NOMO-1 (cell line): ENCODE measurements at regions not wholly inside any gene's neighbourhood (a gene's known extent, or its start where the extent isn't known, plus 50 kb on each side); places are given as distances from the start of the nearest gene placed in this dataset.

Experiments used
- DNase-seq, 2 experiments: peaks; one replicate each; lab custom pipeline; 2025; ENCODE audit not compliant: unreplicated experiment in 2 of 2; lab: John Stamatoyannopoulos, UW

- no peak for DNase-seq
Measured at GRCh38 chr3:137061186-137061585, 103.4 kb downstream of the IL20RB start.

DNA sequence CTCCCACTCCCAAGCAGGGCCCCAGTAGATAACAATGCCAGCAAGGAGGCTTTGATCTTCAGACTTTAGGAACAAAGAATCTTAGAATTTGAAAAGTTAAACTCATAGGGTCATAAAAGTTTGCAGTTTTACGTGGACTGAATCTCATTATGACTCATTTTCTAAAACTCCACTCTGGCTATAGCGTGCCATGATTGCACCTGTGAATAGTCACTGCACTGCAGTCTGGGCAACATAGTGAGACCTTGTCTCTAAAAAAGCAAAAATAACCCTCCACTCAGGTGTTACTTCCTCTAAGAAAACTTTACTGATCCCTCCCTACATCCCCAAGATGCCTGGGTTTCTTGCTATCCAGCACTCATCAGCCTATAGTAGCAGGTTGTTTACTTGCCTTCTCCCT lies 104.5 kb downstream of the IL20RB start:
- DNase-seq: no peak

DNA sequence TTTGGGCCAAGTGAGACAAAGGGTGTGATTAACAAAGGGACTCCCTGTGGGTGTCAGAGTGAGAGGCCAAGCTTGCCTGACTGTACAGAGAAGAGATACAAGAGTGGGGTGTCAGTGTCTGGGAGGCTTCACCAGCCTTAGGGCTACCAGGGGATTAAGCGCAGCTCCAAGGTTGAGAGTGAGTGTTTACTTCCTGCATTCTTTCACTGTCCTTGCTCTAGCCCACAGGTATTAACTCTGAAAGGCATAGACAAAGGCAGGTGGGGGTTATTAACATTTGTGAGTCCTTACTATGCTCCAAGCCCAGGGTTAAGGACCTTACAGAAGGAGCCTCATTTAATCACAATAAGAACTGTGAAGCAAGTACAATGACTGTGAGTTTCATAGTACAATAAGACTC lies 107.6 kb downstream of the IL20RB start:
- no peak for DNase-seq

- DNase-seq: no peak
Measured at GRCh38 chr3:137066092-137066491, 108.3 kb downstream of the IL20RB start.

DNA sequence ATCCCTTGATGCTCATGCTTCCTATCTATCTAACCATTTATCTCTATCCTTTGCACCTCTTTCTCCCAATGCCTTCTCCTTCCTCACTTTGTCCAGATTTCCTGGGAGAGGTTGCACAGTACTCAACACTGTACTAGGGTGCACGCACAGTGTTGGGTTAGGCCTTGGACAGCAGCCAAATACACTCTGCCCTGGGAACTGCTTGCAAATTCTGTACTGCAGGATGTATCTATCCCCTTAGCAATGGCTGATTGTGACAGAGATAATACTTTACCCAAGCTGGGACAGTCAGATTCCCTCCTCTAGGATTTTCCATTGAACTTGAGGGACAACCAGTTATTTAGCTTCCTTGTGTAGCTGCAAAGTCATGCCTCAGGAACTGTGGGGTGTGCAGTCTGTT lies 113.3 kb downstream of the IL20RB start:
- DNase-seq: no peak

DNA sequence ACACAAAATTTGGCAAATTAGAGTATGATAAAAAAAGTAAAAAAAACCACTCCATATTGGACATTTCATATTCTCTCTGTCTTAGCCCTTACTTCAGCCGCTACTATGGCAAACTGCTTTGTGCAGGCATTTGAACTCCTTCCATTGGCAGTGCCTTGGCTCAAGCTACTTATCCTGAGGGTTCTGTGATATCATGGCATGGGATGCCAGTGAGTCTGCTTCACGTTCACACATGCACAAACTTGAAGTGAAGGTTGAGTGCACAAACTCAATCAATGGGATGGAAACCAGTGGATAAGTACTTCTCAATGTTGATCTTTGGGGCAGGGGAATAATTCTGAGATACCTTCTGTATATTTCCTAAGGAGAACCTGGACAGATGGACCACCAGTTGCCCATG lies 117.2 kb downstream of the IL20RB start:
- no peak for DNase-seq

- DNase-seq: no peak
Measured at GRCh38 chr3:137078040-137078439, 120.3 kb downstream of the IL20RB start.

- no peak for DNase-seq
Measured at GRCh38 chr3:137079571-137079970, 121.8 kb downstream of the IL20RB start.

- DNase-seq: no peak
Measured at GRCh38 chr3:137081711-137082110, 123.9 kb downstream of the IL20RB start.

DNA sequence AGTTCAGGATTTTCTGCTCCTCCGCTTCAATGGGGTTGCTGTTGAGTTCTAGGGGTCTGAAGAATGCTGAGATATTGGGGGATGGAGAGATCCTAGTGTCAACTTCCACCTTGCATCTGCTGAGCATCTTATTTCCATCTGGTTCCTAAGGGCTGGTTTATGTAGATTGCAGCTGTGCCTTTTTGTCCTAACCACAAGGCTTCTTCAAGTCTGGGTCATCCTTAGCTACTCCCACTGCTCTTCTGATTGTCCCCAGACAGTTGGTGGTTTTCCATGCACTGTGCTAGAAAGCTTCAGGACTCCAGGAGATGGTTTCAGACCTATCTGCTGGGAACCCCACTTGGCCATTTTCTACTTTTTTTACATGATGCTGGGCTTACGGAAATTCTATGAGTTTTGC lies 125.0 kb downstream of the IL20RB start:
- no peak for DNase-seq

DNA sequence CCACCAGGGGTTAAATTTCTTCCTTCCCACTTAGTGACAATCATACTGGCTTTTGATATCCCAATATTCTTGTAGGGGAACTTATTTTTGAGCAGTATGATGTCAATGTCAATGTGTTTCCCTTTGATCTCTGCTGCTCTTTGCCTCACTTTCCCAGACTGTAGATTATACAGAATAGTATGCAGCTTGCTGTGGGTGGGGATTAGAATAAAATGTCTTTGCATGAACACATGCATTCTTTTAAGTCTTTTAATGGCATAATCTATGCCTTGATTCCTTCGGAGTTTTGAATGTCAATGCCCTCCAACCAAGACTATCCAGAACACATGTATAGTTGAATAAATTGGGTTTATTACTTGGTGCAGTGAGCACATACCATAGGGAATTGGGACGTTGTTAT lies 125.5 kb downstream of the IL20RB start:
- no peak for DNase-seq

- no peak for DNase-seq
Measured at GRCh38 chr3:137084586-137084985, 126.8 kb downstream of the IL20RB start.

DNA sequence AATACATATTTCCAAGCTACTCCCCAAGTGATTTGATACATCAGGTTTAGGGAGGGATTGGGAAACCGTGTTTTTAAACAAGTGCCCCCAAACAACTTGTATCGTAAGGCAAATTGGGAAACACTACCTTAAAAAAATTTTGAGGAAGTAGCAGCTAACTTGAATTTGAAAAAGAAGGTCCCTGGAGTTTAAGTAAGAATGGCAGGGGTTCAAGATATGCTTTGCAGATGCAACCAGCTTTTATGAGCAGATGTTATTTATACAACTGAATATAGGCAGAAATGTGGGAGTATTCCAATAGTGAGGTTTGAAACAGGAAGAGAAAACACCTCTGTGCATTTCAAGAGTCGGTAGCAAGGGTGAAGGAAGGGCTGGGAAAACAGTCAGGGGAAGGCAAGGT lies 139.6 kb downstream of the IL20RB start:
- peak; percentile 11 to 17 for DNase-seq

DNA sequence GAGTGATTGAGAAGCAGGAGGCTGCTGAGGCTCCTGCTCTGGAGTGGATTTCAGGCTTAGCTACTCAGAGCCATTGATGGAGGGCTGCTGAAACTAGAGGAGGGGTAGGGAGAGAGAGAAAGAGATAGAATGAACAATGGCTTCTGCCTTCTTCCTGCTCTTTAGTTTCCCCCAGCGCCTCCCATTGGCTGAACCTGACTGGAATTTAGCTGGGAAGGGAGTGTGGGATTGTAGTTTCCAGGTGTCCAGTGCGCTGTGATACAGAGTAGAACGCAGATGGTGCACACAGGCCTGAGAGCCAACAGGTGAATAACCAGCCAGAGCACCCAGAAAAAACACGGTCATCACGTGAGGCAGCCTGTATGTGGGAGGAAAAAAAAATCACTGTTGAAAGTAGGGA lies 140.1 kb downstream of the IL20RB start:
- DNase-seq: no peak

DNA sequence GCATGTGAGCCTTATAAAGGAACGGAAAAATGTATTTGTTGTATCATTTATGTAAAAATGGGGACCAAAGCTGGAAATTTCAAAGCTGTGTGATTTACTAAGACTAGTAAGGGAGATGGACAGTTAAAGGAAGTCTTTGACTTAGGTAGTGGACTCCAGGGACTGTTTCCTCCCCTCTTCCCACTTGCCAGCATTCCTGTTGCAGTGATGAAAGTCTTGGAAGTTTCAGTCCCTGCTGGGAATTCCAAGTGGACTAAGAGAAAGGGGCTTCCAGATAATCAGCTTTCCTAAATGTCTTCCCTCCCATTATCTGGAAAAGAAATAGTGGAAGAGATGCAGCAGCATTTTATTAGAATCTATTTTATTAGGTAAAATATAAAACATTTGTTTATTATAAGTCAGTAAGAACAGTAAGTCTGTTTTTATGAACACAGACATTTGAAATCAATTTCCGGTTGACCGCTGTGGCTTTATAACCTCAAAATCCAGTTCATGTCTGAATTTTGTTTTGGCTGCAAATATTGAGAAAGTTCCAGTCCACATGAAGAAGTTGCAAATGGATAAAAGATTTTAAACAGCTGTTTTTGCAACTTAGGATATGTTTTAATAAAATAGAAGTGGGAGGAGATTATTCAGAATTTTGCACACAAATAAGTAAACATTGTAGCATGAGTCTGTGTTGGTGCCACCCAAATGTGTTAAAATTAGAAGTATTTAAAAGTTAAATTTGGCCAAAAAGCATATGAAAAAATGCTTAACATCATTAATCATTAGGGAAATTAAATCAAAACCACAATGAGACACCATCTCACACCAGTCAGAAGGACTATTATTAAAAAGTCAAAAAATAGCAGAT lies 141.8 kb downstream of the IL20RB start:
- no peak for DNase-seq

DNA sequence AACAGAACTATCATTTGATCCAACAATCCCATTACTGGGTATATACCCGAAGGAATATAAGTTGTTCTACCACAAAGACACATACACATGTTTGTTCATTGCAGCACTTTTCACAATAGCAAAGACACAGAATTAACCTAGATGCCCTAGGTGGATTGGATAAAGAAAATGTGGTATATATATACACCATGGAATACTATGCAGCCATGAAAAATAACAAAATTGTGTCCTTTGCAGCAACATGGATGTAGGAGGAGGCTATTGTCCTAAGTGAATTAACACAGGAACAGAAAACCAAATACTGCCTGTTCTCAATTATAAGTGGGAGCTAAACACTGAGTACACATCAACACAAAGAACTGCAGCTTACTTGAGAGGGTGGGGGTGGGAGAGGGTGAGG lies 142.5 kb downstream of the IL20RB start:
- DNase-seq: no peak

GRCh38 chr3:137103739-137104138 lies 146.0 kb downstream of the IL20RB start:
- no peak for DNase-seq

DNA sequence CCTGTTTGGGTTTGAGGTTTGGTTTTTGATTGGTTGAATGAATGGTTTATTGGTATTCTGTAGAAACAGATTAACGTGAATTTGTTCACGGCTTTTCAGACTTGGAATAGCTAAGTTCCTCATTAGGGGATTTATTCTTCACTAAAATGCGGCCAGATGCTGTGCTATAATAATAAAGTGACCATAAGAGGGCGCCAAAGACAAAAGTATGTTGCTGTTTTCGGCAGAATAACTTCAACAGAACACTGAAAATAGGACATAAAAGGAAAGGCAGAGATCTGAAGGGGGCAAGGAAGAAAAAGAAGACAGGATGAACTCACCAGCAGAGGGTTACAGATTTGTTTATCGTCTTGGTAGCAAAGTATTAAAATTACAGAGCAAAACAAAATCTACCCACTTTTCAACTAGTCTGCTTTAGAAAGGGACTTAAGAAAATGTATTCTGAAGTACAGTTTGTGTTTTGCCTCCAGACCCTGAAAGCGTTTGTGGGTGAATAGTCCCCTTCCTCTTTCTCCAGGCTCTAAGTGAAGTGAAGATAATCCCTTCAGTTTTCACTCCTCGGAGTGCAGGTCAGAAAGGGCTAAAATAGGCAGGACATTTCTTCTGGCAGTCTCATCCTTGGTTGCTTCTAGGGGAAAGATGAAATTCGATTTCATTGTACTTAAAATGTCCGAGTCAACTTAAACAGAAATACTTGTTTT lies 147.6 kb downstream of the IL20RB start:
- peak; percentile 63 to 87 for DNase-seq

DNA sequence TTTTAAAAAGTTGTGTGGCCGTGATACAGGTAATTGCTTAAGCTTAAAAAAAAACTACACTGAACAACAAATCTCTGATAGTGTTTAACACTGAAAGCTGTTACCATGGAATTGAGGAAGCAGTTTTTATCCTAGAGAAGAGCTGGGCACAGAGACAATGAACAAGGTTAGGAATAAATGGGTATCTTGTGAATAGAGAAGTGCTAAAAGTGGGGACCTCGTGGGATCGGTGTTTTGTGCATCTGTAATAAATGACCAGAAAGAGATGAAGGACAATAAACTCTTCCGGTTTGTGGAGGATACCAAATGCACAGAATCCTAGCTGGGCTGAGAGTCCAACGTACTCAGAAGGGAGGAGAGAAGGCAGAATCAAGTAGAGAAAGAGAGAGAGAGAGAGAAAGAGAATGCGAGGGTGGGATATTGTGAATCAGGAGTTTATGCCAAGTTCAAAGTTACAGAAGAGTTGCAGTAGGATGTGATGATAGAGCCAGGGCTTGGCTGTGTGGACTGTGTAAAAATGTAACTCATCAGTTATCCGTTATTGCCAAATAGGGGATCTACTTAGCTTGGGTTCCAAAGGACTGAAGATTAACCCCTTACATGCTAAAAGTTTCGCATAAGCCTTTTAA lies 148.9 kb downstream of the IL20RB start:
- DNase-seq: no peak

DNA sequence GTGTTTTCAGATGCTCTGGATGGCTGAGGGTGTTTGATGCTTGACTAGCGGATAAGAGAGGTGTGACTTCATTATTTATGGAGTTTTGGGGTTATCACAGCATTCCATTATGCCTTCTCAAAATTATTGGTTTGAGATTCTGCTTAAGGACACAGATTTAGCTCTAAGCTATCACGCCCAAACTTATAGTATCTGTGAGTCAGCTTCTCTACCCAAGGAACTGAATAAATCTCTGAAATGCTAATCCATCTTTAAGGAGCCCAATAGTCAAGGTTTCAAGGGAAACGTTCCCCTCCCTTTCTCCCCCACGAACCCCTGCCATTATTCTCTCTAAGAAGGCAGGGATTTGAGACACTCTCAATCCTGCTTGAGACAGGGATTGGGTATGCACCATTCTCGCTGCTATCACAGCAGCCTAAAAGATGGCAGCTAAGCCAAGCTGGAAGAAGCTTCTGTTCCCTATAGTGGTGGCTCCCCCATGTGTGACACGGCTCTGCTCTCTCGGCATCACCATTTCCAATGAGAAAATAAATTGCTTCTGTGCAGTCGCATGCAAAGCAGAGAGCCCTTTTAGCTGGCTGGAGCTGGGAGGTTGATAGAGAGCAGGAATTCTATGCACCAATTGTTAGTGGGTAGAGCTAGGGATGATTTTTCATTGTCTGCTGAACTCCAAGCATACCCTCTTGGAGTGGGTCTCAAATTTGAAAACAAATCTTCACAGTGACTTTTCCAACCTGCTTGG lies 151.1 kb downstream of the IL20RB start:
- DNase-seq: no peak

DNA sequence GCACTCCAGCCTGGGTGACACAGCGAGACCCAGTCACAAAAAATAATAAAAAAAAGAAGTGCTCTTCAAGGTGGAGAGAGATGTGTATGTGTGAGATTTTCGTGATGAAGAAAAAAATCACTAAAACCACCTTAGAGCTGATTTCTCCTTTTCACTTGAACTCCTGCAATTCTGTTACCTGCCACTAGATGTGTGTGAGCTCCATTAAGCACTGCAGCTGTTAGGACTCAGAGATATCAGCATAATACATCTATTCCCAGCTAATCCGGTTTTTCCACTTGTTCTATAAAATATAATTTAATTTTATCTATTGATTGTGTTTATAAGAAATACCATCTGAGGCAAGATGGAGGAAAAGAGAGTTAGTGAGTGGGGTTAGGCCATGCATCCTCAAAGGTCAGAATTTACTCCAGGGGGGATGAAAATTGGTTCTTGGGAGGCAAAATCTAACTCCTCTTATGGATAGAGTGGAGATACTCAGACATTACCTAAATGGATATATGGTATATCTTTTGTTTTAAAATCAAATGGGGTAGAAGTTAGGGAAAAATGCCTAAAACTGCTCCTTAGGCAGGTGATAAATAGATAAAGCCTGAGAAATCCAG lies 152.7 kb downstream of the IL20RB start:
- peak in 1 of 2 experiments; percentile 28 for DNase-seq
